Activated naive CD4-positive, alpha-beta T cell treated with anti-CD3 and anti-CD28 coated beads, Interleukin-2, amount 10 ng/mL, durations not matched to agents 7 days and 5 days (primary cell): ENCODE measurements at regions not wholly inside any gene's neighbourhood (a gene's known extent, or its start where the extent isn't known, plus 50 kb on each side); places are given as distances from the start of the nearest gene placed in this dataset.

Experiments
- CTCF ChIA-PET: fragments of 350-600 bp; sonication (Branson Sonifier 250); formaldehyde crosslinking; loops from one replicate; lab custom pipeline; 2021; ENCODE audit warnings: antibody characterized with exemption; lab: Charles Lee
- DNase-seq: peaks from one replicate; pipeline ENCODE4 v3.0.0-alpha.2; 2020
- H3K27ac Mint-ChIP-seq: one replicate; pipeline ENCODE4 v1.8.0; 2021; ENCODE audit warnings: mild to moderate bottlenecking, moderate library complexity, mixed read lengths
- H3K27me3 Mint-ChIP-seq: one replicate; pipeline ENCODE4 v1.8.0; 2021; ENCODE audit warnings: mild to moderate bottlenecking, mixed read lengths
- H3K36me3 Mint-ChIP-seq: one replicate; pipeline ENCODE4 v1.8.0; 2021; ENCODE audit warnings: mixed read lengths
- H3K4me1 Mint-ChIP-seq: one replicate; pipeline ENCODE4 v1.8.0; 2021; ENCODE audit warnings: mixed read lengths
- H3K4me3 Mint-ChIP-seq: one replicate; pipeline ENCODE4 v1.8.0; 2021; ENCODE audit warnings: mild to moderate bottlenecking, moderate library complexity, mixed read lengths
- H3K9me3 Mint-ChIP-seq: one replicate; pipeline ENCODE4 v1.8.0; 2021; ENCODE audit warnings: mixed read lengths

GRCh38 chr14:86884498-86884897 is 1108.5 kb downstream of the GALC start:
- Mint-ChIP-seq H3K4me1 (no peaks in the 10 kb centered on the region), H3K27ac (no peak overlapping the region)

GRCh38 chr14:86882818-86883217 is 1110.2 kb downstream of the GALC start:
- no peak for DNase-seq
- H3K27me3 Mint-ChIP-seq: no peaks in the 10 kb centered on the region
- H3K4me1 Mint-ChIP-seq: no peaks in the 10 kb centered on the region
- H3K9me3 Mint-ChIP-seq: peaks cover 13% of the 10 kb centered on the region
- no peak overlapping the region for H3K27ac Mint-ChIP-seq
- H3K4me3 Mint-ChIP-seq: no peak overlapping the region
- H3K36me3 Mint-ChIP-seq: no peaks in the 10 kb centered on the region
- CTCF ChIA-PET: no interaction called here

More at GRCh38 chr14:86884498-86884897, 1108.5 kb downstream of the GALC start:
- Mint-ChIP-seq H3K4me3 (no peak overlapping the region), H3K36me3 (no peaks in the 10 kb centered on the region), H3K9me3 (peaks cover 13% of the 10 kb centered on the region), H3K27me3 (no peaks in the 10 kb centered on the region)
- DNase-seq: no peak
- CTCF ChIA-PET: no interaction called here

GRCh38 chr14:86865934-86866333 is 1127.0 kb downstream of the GALC start:
- H3K36me3 Mint-ChIP-seq: no peaks in the 10 kb centered on the region
- no peaks in the 10 kb centered on the region for H3K27me3 Mint-ChIP-seq
- no peak overlapping the region for H3K4me3 Mint-ChIP-seq

GRCh38 chr14:86858591-86858990 is 1134.4 kb downstream of the GALC start:
- H3K4me3 Mint-ChIP-seq: no peak overlapping the region
- H3K4me1 Mint-ChIP-seq: no peaks in the 10 kb centered on the region
- no peaks in the 10 kb centered on the region for H3K27me3 Mint-ChIP-seq
- CTCF ChIA-PET: no interaction called here
- DNase-seq: no peak
- H3K36me3 Mint-ChIP-seq: no peaks in the 10 kb centered on the region
- peaks cover 4% of the 10 kb centered on the region for H3K9me3 Mint-ChIP-seq
- H3K27ac Mint-ChIP-seq: no peak overlapping the region

More at GRCh38 chr14:86865934-86866333, 1127.0 kb downstream of the GALC start:
- H3K9me3 Mint-ChIP-seq: peaks cover 4% of the 10 kb centered on the region
- no peak overlapping the region for H3K27ac Mint-ChIP-seq
- CTCF ChIA-PET: no interaction called here
- H3K4me1 Mint-ChIP-seq: no peaks in the 10 kb centered on the region
- DNase-seq: no peak

- no peaks in the 10 kb centered on the region for H3K27me3 Mint-ChIP-seq
- no peak overlapping the region for H3K4me3 Mint-ChIP-seq
- CTCF ChIA-PET: no interaction called here
- H3K36me3 Mint-ChIP-seq: no peaks in the 10 kb centered on the region
- peaks cover 6% of the 10 kb centered on the region for H3K9me3 Mint-ChIP-seq
- no peak for DNase-seq
- no peak overlapping the region for H3K27ac Mint-ChIP-seq
- H3K4me1 Mint-ChIP-seq: no peaks in the 10 kb centered on the region
Observed at GRCh38 chr14:86858031-86858430, 1135.0 kb downstream of the GALC start.

- no peak for DNase-seq
- no peak overlapping the region for H3K27ac Mint-ChIP-seq
- H3K9me3 Mint-ChIP-seq: peaks cover 5% of the 10 kb centered on the region
- no peaks in the 10 kb centered on the region for H3K4me1 Mint-ChIP-seq
- CTCF ChIA-PET: no interaction called here
- H3K27me3 Mint-ChIP-seq: no peaks in the 10 kb centered on the region
- H3K36me3 Mint-ChIP-seq: no peaks in the 10 kb centered on the region
- no peak overlapping the region for H3K4me3 Mint-ChIP-seq
Observed at GRCh38 chr14:86852530-86852929, 1140.5 kb downstream of the GALC start.

- Mint-ChIP-seq H3K27me3 (no peaks in the 10 kb centered on the region), H3K4me1 (no peaks in the 10 kb centered on the region), H3K9me3 (peaks cover 2% of the 10 kb centered on the region), H3K27ac (no peak overlapping the region), H3K36me3 (no peaks in the 10 kb centered on the region), H3K4me3 (no peak overlapping the region)
- no peak for DNase-seq
- CTCF ChIA-PET: no interaction called here
Observed at GRCh38 chr14:86847140-86847539, 1145.8 kb downstream of the GALC start.

GRCh38 chr14:86838363-86838762 is 1154.6 kb downstream of the GALC start:
- Mint-ChIP-seq H3K4me3 (no peak overlapping the region), H3K27ac (no peak overlapping the region), H3K36me3 (no peaks in the 10 kb centered on the region), H3K4me1 (no peaks in the 10 kb centered on the region), H3K27me3 (no peaks in the 10 kb centered on the region), H3K9me3 (peaks cover 3% of the 10 kb centered on the region)
- CTCF ChIA-PET: no interaction called here
- no peak for DNase-seq

- CTCF ChIA-PET: no interaction called here
- H3K27ac Mint-ChIP-seq: no peak overlapping the region
- no peaks in the 10 kb centered on the region for H3K36me3 Mint-ChIP-seq
- H3K27me3 Mint-ChIP-seq: no peaks in the 10 kb centered on the region
- no peaks in the 10 kb centered on the region for H3K9me3 Mint-ChIP-seq
- no peaks in the 10 kb centered on the region for H3K4me1 Mint-ChIP-seq
- DNase-seq: no peak
- H3K4me3 Mint-ChIP-seq: no peak overlapping the region
Observed at GRCh38 chr14:86826661-86827060, 1166.3 kb downstream of the GALC start.

- CTCF ChIA-PET: no interaction called here
- Mint-ChIP-seq H3K4me1 (no peaks in the 10 kb centered on the region), H3K9me3 (no peaks in the 10 kb centered on the region), H3K36me3 (no peaks in the 10 kb centered on the region), H3K27me3 (no peaks in the 10 kb centered on the region), H3K27ac (no peak overlapping the region), H3K4me3 (no peak overlapping the region)
- DNase-seq: no peak
Observed at GRCh38 chr14:86824167-86824566, 1168.8 kb downstream of the GALC start.

GRCh38 chr14:86823581-86823980 is 1169.4 kb downstream of the GALC start:
- DNase-seq: no peak
- H3K9me3 Mint-ChIP-seq: no peaks in the 10 kb centered on the region
- no peak overlapping the region for H3K4me3 Mint-ChIP-seq
- H3K27me3 Mint-ChIP-seq: no peaks in the 10 kb centered on the region
- CTCF ChIA-PET: no interaction called here
- no peak overlapping the region for H3K27ac Mint-ChIP-seq
- H3K36me3 Mint-ChIP-seq: no peaks in the 10 kb centered on the region
- no peaks in the 10 kb centered on the region for H3K4me1 Mint-ChIP-seq

- no peak for DNase-seq
- H3K9me3 Mint-ChIP-seq: peaks cover 20% of the 10 kb centered on the region
- no peaks in the 10 kb centered on the region for H3K27me3 Mint-ChIP-seq
- no peaks in the 10 kb centered on the region for H3K4me1 Mint-ChIP-seq
- H3K4me3 Mint-ChIP-seq: no peak overlapping the region
- no peaks in the 10 kb centered on the region for H3K36me3 Mint-ChIP-seq
- H3K27ac Mint-ChIP-seq: no peak overlapping the region
- CTCF ChIA-PET: no interaction called here
Observed at GRCh38 chr14:86815341-86815740, 1177.6 kb downstream of the GALC start.

- no peak overlapping the region for H3K4me3 Mint-ChIP-seq
- H3K4me1 Mint-ChIP-seq: no peaks in the 10 kb centered on the region
- H3K27me3 Mint-ChIP-seq: no peaks in the 10 kb centered on the region
- no peaks in the 10 kb centered on the region for H3K36me3 Mint-ChIP-seq
- CTCF ChIA-PET: no interaction called here
- no peaks in the 10 kb centered on the region for H3K9me3 Mint-ChIP-seq
- DNase-seq: no peak
- no peak overlapping the region for H3K27ac Mint-ChIP-seq
Observed at GRCh38 chr14:86802726-86803125, 1190.3 kb downstream of the GALC start.

- no peak overlapping the region for H3K27ac Mint-ChIP-seq
- no peaks in the 10 kb centered on the region for H3K4me1 Mint-ChIP-seq
- H3K36me3 Mint-ChIP-seq: no peaks in the 10 kb centered on the region
- H3K9me3 Mint-ChIP-seq: no peaks in the 10 kb centered on the region
- CTCF ChIA-PET: no interaction called here
- H3K27me3 Mint-ChIP-seq: no peaks in the 10 kb centered on the region
- no peak for DNase-seq
- H3K4me3 Mint-ChIP-seq: no peak overlapping the region
Observed at GRCh38 chr14:86799244-86799647, 1193.7 kb downstream of the GALC start.

- no peaks in the 10 kb centered on the region for H3K27me3 Mint-ChIP-seq
- CTCF ChIA-PET: no interaction called here
Observed at GRCh38 chr14:86798330-86798729, 1194.7 kb downstream of the GALC start.

GRCh38 chr14:86797075-86797351 is 1196.0 kb downstream of the GALC start:
- H3K9me3 Mint-ChIP-seq: peaks cover 5% of the 10 kb centered on the region
- CTCF ChIA-PET: no interaction called here
- no peaks in the 10 kb centered on the region for H3K27me3 Mint-ChIP-seq
- no peak for DNase-seq
- no peak overlapping the region for H3K27ac Mint-ChIP-seq
- H3K36me3 Mint-ChIP-seq: no peaks in the 10 kb centered on the region
- H3K4me1 Mint-ChIP-seq: no peaks in the 10 kb centered on the region
- no peak overlapping the region for H3K4me3 Mint-ChIP-seq

More at GRCh38 chr14:86798330-86798729, 1194.7 kb downstream of the GALC start:
- no peak for DNase-seq
- no peaks in the 10 kb centered on the region for H3K36me3 Mint-ChIP-seq
- H3K4me3 Mint-ChIP-seq: no peak overlapping the region
- H3K4me1 Mint-ChIP-seq: no peaks in the 10 kb centered on the region
- peaks cover under 1% of the 10 kb centered on the region for H3K9me3 Mint-ChIP-seq
- H3K27ac Mint-ChIP-seq: no peak overlapping the region
